GM19351 (cell line): ENCODE measurements at regions not wholly inside any gene's neighbourhood (a gene's known extent, or its start where the extent isn't known, plus 50 kb on each side); places are given as distances from the start of the nearest gene placed in this dataset.

Experiments
- ATAC-seq: cut with Tn5 transposase; IDR thresholded peaks from one replicate; pipeline ENCODE4 v1.9.1; 2021; ENCODE audit warnings: mild to moderate bottlenecking, moderate library complexity; ENCODE audit not compliant: unreplicated experiment

DNA sequence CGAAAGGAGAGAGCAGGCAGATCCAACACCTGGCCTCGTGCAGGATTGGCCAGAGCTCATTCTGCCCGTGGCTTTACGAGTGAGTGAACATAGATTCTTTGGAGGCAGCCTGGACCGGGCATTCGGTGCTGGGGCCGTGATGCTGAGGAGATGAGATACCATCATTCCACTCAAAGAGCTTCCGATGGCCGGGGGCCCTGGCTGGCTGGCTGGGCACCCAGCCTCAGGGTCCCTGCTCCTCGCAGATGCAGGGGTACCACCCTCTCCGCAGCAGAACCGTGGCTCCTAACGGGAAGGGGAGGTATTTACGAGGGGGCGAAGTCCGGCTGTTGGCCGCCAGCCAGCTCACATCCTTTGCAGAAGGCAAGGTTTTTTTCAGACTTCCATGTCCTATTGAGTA is 66.1 kb upstream of the FOXF1 start:
- no peak for ATAC-seq

GRCh38 chr16:86444661-86445060 is 65.7 kb upstream of the FOXF1 start:
- no peak for ATAC-seq

DNA sequence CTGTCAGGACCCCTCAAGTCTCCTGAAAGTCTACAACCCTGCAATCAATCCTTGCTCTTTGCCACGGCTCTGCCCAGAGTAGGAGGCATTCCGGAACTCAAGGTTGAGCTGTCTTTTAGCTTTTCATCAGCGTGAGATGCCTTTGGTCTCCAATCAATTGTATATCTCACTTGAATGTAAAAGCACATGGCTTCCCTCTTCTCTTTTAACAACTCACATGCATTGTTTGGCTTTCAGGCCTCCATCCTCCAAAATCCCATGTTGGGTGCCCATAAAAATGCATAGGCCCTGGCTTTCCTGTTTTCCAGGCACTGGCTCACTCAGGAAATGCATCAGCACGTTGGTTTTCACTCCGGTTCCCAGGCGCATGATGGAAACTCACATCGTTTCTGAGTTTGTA is 64.0 kb upstream of the FOXF1 start:
- ATAC-seq = no peak

DNA sequence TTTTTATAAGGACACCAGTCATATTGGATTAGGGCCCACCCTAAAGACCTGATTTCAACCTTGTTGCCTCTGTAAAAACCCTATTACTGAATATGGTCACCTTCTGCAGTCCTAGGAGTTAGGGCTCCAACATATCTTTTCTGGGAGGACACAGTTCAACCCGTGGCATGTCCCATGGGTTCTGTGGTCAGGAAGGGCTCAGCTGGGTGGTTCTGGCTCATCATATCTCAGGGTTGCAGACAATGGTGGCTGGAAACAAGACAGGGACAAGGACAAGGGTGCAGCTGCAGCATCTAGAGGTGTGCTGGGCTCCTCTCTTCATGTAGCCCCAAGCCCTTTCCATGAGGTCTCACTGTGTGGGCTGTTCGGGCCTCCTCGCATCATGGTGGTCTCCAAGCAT is 63.1 kb upstream of the FOXF1 start:
- no peak for ATAC-seq

- ATAC-seq = no peak
These were observed 61.9 kb upstream of the FOXF1 start for GRCh38 chr16:86448306-86448890.

DNA sequence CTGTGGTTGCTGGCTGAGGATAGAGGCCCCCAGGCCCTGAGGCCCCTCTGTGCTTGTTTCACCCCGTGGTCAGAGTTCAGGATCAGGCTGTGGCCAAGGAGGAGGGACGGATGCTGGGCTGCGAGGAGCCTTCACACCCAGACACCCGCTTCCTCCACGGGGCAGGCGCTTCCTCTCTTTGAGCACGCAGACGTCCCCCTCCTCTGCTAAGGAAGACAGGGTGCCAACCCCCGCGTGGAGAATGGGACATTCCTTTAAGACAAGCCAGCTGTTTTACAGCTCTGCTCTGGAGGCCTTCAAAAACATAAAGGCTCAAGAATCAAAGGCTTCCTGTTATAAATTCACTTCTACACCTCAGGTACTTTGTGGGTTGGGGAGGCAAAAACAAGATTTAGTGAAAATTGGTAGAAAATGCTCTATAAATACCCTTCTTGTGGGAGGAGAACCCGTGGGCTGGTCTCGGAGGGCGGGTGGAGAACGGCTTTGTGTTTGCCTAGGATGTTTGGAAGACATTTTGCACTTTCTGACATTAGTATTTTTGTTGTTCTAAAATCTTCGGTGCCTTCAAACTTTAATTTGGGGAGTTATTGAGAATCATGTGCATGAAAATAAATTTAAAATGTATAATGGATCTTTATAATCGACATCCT is 60.8 kb upstream of the FOXF1 start:
- no peak for ATAC-seq

GRCh38 chr16:86450691-86451090 is 59.6 kb upstream of the FOXF1 start:
- ATAC-seq = no peak

DNA sequence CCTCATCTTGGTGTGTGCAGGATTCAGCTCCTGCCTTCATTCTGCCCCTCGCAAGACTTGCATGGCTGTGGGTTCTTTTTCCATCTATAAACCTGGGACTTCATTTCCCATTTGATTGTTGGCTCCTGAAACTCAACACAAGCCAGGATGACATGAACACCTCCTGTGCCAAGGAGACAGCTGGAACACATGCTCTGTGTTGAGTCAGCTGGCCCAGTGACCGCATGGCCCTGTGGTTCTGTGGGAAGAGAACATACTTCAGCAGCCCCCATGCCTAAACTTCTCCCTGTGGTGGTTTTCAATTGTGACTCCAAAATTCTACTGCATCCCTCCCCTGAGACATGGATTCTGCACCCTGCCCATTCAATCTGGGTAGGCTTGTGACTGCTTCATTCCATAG is 57.9 kb upstream of the FOXF1 start:
- no peak for ATAC-seq

DNA sequence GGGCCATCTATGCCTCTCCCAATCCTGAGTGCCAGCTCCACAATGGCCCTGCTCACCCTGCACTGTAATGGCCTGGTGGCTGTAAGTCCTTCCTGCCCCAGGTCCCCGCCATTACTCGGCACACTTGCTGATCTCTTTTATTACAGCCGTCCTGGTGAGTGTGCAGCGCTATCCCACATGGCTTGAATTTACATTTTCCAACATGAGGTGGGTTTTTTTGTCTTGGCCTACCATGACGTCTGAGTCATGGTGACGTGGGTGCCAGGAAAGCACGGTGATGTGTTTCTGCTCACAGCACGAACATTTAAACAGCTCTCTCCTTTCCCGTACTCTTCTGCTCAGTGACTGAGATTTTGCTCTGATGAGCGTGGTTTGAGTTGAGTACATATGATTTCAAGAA is 55.2 kb upstream of the FOXF1 start:
- ATAC-seq = no peak

DNA sequence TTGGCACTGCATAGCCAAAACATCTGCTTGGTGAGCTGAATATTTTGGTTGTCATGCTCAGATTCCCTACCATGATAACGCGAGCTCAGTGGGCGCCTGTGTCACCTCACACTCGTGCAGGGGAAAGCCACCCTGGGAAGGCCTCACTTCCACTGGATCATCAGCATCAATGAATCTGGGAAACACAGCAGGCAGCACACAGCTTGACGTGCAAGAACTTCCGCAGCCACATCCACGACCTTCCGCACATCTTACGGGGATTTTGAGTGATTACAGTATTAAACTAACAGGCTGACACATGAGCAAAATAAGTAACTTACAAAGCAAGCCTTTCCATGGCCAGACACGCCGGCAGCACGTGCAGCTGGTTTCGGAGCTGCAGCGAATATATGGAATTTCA is 54.7 kb upstream of the FOXF1 start:
- no peak for ATAC-seq

DNA sequence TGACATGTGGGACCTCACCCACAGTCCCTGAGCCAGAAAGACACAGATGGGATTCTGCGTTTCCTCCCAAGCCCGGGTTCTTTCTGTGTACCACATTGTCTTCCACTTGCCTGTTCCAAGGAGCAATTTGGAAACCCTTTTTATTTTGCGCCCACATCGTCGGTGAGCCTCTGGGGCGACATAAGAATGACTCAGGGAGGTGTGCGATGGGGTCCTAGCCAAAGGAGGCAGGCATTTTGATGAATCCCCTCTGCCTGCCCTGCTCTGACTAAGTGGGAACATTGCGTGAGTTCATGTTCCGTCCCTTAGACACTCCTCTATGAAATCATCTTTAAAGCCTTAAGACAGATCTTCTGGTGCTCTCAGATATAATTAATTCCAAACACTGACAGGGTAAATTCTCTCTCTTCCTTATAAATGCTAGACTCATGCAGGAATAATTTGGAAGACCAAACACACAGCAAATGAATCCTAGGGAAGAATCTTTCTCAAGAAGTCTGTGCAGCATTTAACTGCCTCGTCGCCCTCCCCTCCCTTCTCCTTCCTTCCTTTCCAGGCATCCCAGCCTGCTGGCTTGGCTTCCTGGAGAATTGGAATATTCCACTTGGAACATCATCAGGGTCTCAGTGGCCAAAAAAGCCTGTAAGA is 52.7 kb upstream of the FOXF1 start:
- ATAC-seq = no peak

DNA sequence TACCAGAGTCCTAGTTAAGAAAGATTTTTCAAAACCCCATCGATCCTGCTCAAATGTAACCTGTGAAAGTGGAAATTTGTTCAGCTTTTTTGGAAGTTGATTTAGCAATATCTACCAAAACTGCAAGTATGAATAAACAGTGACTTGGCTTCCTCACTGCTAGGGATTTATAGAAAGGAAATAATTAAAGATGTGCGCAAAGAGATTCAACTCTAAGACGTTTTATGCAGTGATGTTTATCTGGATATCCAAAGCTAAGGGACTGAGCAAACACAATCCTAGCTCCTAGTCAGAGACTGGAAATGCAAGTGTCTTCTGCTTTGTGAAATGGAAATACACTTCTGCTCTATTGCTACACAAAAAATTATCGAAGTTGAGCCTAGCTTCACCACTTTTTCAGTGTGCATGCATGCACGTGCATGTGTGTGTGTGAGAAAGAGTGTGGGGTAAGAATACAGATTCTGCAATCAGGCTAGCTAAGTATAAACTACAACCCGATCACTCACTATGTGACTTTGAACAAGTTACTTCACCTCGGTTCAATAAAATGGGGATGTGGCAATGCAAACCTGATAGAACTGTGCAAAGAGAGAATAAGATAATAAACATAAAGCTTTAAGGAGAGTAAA is 52.1 kb upstream of the FOXF1 start:
- ATAC-seq = no peak

- ATAC-seq = no peak
These were observed 51.1 kb upstream of the FOXF1 start for GRCh38 chr16:86459266-86459665.
